Body of pancreas (tissue), 4 donors: ENCODE measurements at regions not wholly inside any gene's neighbourhood (a gene's known extent, or its start where the extent isn't known, plus 50 kb on each side); places are given as distances from the start of the nearest gene placed in this dataset.

Experiments used
- POLR2A ChIP-seq, 3 donors: fragments of 450-650 bp; IDR thresholded peaks; one replicate each; pipeline ENCODE4 v1.6.1; 2016; ENCODE audit warnings: antibody characterized with exemption in 3 of 3, mild to moderate bottlenecking in 2 of 3
- TF ChIP-seq, protein P1 (sequence below), 7 experiments: fragments of 450-650 bp in 4 of 7; fragments of 200-600 bp in 3 of 7; sonication (generic) in 3 of 7; IDR thresholded peaks; one replicate each; pipeline ENCODE4 v1.5.1; 2016 to 2019; ENCODE audit warnings: antibody characterized with exemption in 7 of 7

DNA sequence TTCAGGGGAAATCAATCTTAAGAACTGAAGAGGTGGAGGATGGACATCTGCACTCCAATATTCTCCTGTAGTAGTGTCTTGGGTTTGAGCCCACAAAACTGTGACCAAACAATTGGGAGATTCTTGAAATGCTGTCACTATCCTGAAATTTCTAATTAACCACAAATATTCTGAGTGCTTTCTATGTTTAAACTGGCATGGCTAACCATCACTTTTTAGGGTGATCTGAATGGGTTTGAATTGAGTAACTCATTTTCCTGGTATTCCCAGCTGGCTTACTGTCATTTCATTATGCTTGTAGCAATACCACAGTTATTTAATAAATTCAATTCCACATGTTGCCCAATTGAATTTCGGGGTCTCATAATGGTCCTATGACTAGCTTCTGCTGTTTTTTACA, 216.9 kb upstream of the DCBLD2 start:
- TF ChIP-seq, protein P1, sequence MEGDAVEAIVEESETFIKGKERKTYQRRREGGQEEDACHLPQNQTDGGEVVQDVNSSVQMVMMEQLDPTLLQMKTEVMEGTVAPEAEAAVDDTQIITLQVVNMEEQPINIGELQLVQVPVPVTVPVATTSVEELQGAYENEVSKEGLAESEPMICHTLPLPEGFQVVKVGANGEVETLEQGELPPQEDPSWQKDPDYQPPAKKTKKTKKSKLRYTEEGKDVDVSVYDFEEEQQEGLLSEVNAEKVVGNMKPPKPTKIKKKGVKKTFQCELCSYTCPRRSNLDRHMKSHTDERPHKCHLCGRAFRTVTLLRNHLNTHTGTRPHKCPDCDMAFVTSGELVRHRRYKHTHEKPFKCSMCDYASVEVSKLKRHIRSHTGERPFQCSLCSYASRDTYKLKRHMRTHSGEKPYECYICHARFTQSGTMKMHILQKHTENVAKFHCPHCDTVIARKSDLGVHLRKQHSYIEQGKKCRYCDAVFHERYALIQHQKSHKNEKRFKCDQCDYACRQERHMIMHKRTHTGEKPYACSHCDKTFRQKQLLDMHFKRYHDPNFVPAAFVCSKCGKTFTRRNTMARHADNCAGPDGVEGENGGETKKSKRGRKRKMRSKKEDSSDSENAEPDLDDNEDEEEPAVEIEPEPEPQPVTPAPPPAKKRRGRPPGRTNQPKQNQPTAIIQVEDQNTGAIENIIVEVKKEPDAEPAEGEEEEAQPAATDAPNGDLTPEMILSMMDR (IDR thresholded peaks at IDR 0.05), result no peak
- no peak for TF ChIP-seq POLR2A (IDR thresholded peaks at IDR 0.05)
